Liver (tissue), 8 donors: ENCODE measurements at regions not wholly inside any gene's neighbourhood (a gene's known extent, or its start where the extent isn't known, plus 50 kb on each side); places are given as distances from the start of the nearest gene placed in this dataset.

Experiments used
- DNase-seq: peaks from one replicate; pipeline ENCODE4 v3.0.0-alpha.2; 2017; ENCODE audit warnings: low spot score
- H3K27ac ChIP-seq, 2 donors: one replicate each; pipeline ENCODE4 v1.7.0; 2013; ENCODE audit warnings: inconsistent platforms in 2 of 2, low read length in 2 of 2, control low read depth in 1 of 2, low read depth in 1 of 2, mild to moderate bottlenecking in 1 of 2
- H3K27me3 ChIP-seq, 4 donors: one replicate each; pipeline versions ENCODE4 v1.6.1 to v1.7.0; 2013; ENCODE audit warnings: low read length in 3 of 4, inconsistent platforms in 1 of 4, mild to moderate bottlenecking in 1 of 4, moderate library complexity in 1 of 4; ENCODE audit not compliant: control insufficient read depth in 4 of 4, insufficient read depth in 4 of 4
- H3K36me3 ChIP-seq, 4 donors: one replicate each; pipeline versions ENCODE4 v1.6.1 to v1.7.0; 2013; ENCODE audit warnings: low read length in 3 of 4, mild to moderate bottlenecking in 3 of 4, low read depth in 1 of 4, moderate library complexity in 1 of 4; ENCODE audit not compliant: control insufficient read depth in 4 of 4, insufficient read depth in 3 of 4
- H3K4me1 ChIP-seq, 4 donors: one replicate each; pipeline versions ENCODE4 v1.6.1 to v1.7.0; 2013; ENCODE audit warnings: low read length in 3 of 4, mild to moderate bottlenecking in 3 of 4, moderate library complexity in 1 of 4; ENCODE audit not compliant: control insufficient read depth in 4 of 4, insufficient read depth in 4 of 4
- H3K4me3 ChIP-seq, 3 donors: one replicate each; pipeline versions ENCODE4 v1.6.1 to v1.7.0; 2013; ENCODE audit warnings: low read length in 3 of 3, control low read depth in 1 of 3, low read depth in 1 of 3, mild to moderate bottlenecking in 1 of 3
- H3K9ac ChIP-seq, 2 donors: one replicate each; pipeline ENCODE4 v1.7.0; 2013; ENCODE audit warnings: low read length in 2 of 2, mild to moderate bottlenecking in 2 of 2, moderate library complexity in 2 of 2, control low read depth in 1 of 2, low read depth in 1 of 2
- H3K9me3 ChIP-seq, 4 donors: one replicate each; pipeline versions ENCODE4 v1.6.1 to v1.7.0; 2013; ENCODE audit warnings: low read length in 3 of 4; ENCODE audit not compliant: control insufficient read depth in 4 of 4
- ATF3 ChIP-seq: IDR thresholded peaks from 2 replicates; pipeline ENCODE4 v1.6.1; 2016; ENCODE audit warnings: antibody characterized with exemption
- CTCF ChIP-seq: fragments of 150-350 bp; IDR thresholded peaks from 2 replicates; pipeline ENCODE4 v1.5.1; 2017; ENCODE audit warnings: improper control_type of control experiment, low read depth, low read length; ENCODE audit not compliant: missing input control
- EGR1 ChIP-seq, 2 donors: IDR thresholded peaks; 2 replicates each; pipeline ENCODE4 v1.6.1; 2016 to 2018; ENCODE audit warnings: antibody characterized with exemption in 2 of 2, low read depth in 2 of 2
- FOXA2 ChIP-seq: IDR thresholded peaks from 2 replicates; pipeline ENCODE4 v1.6.1; 2016; ENCODE audit warnings: antibody characterized with exemption
- GABPA ChIP-seq, 2 donors: IDR thresholded peaks in 1 of 2; conservative IDR thresholded peaks in 1 of 2; 2 replicates each; pipeline ENCODE4 v1.6.1; 2016; ENCODE audit warnings: antibody characterized with exemption in 2 of 2, mild to moderate bottlenecking in 1 of 2, moderate library complexity in 1 of 2
- HNF4G ChIP-seq: IDR thresholded peaks from 2 replicates; pipeline ENCODE4 v1.6.1; 2016; ENCODE audit warnings: antibody characterized with exemption
- JUND ChIP-seq, 2 donors: IDR thresholded peaks; 2 replicates each; pipeline ENCODE4 v1.6.1; 2016; ENCODE audit warnings: antibody characterized with exemption in 2 of 2
- MAX ChIP-seq: IDR thresholded peaks from 2 replicates; pipeline ENCODE4 v1.6.1; 2016; ENCODE audit warnings: antibody characterized with exemption
- NR2F2 ChIP-seq: IDR thresholded peaks from 2 replicates; pipeline ENCODE4 v1.6.1; 2016; ENCODE audit warnings: antibody characterized with exemption
- RAD21 ChIP-seq, 2 donors: IDR thresholded peaks; 2 replicates each; pipeline ENCODE4 v1.6.1; 2016; ENCODE audit warnings: antibody characterized with exemption in 2 of 2, mild to moderate bottlenecking in 2 of 2
- REST ChIP-seq: IDR thresholded peaks from 2 replicates; pipeline ENCODE4 v1.6.1; 2016; ENCODE audit warnings: antibody characterized with exemption, mild to moderate bottlenecking
- RXRA ChIP-seq, 2 donors: IDR thresholded peaks; 2 replicates each; pipeline ENCODE4 v1.6.1; 2017 to 2018; ENCODE audit warnings: antibody characterized with exemption in 2 of 2, mild to moderate bottlenecking in 1 of 2
- SP1 ChIP-seq: IDR thresholded peaks from 2 replicates; pipeline ENCODE4 v1.6.1; 2018; ENCODE audit warnings: antibody characterized with exemption, mild to moderate bottlenecking
- TAF1 ChIP-seq: conservative IDR thresholded peaks from 2 replicates; pipeline ENCODE4 v1.6.1; 2016; ENCODE audit warnings: antibody characterized with exemption, mild to moderate bottlenecking
- YY1 ChIP-seq: IDR thresholded peaks from 2 replicates; pipeline ENCODE4 v1.6.1; 2016; ENCODE audit warnings: antibody characterized with exemption, mild to moderate bottlenecking
- ZBTB33 ChIP-seq: IDR thresholded peaks from 2 replicates; pipeline ENCODE4 v1.6.1; 2016; ENCODE audit warnings: antibody characterized with exemption
- WGBS: extraction: QIAGEN DNeasy Blood & Tissue Kit; methylation state at CpG from one replicate; pipeline ENCODE4 v1.1.7; 2013; 5-methylcytosine and 5-hydroxymethylcytosine counted together
- donor health status: healthy.
- donor health status: healthy.
- donor health status: healthy.
- donor health status: healthy.
- donor health status: healthy.

GRCh38 chr12:76187177-76187576, 102.7 kb upstream of the NAP1L1 start:
- Histone ChIP-seq H3K4me1 (no peaks in the 10 kb centered on the region), H3K4me3 (no peak overlapping the region), H3K27ac (no peak overlapping the region), H3K36me3 (no peaks in the 10 kb centered on the region), H3K9me3 (no peaks in the 10 kb centered on the region), H3K9ac (no peak overlapping the region), H3K27me3 (no peaks in the 10 kb centered on the region)
- WGBS = 78% methylated on average over 1 of the region's 1 CpG
- no peak for DNase-seq
- no peak for TF ChIP-seq JUND (IDR thresholded peaks at IDR 0.05)
- no peak for TF ChIP-seq CTCF
- TF ChIP-seq EGR1 (IDR thresholded peaks at IDR 0.05; ENCODE audit: low read depth in 2 of 2) = no peak
- TF ChIP-seq SP1 = no peak
- no peak for TF ChIP-seq REST
- TF ChIP-seq TAF1 = no peak
- TF ChIP-seq NR2F2 = no peak
- no peak for TF ChIP-seq ZBTB33
- no peak for TF ChIP-seq HNF4G
- no peak for TF ChIP-seq RXRA (IDR thresholded peaks at IDR 0.05)
- no peak for TF ChIP-seq ATF3
- TF ChIP-seq GABPA (IDR thresholded peaks at IDR 0.05 in 1 of 2, conservative IDR thresholded peaks at IDR 0.05 in 1 of 2) = no peak
- no peak for TF ChIP-seq YY1
- no peak for TF ChIP-seq MAX
- TF ChIP-seq FOXA2 = no peak
- TF ChIP-seq RAD21 (IDR thresholded peaks at IDR 0.05) = no peak
